MG63 (cell line): ENCODE measurements at regions not wholly inside any gene's neighbourhood (a gene's known extent, or its start where the extent isn't known, plus 50 kb on each side); places are given as distances from the start of the nearest gene placed in this dataset.
A peak's percentile ranks its signal among the peaks of the same experiment; 100 is the strongest.

Experiments
- DNase-seq: peaks from one replicate; pipeline ENCODE4 v3.0.0-alpha.2; 2020
- H3K27me3 ChIP-seq: fragments of 250-450 bp; sonication (Bioruptor Pico); 2 replicates; pipeline ENCODE4 v1.5.1; 2020; ENCODE audit warnings: mild to moderate bottlenecking, moderate library complexity
- H3K36me3 ChIP-seq: fragments of 250-450 bp; sonication (Bioruptor Pico); 2 replicates; pipeline ENCODE4 v1.5.1; 2020; ENCODE audit warnings: mild to moderate bottlenecking, moderate library complexity
- H3K4me3 ChIP-seq: fragments of 250-450 bp; sonication (Bioruptor Pico); 2 replicates; pipeline ENCODE4 v1.5.1; 2020; ENCODE audit warnings: mild to moderate bottlenecking, moderate library complexity
- H3K9me3 ChIP-seq: fragments of 250-450 bp; sonication (Bioruptor Pico); 2 replicates; pipeline ENCODE4 v1.5.1; 2020; ENCODE audit warnings: mild to moderate bottlenecking, moderate library complexity

- DNase-seq = no peak
- Histone ChIP-seq H3K36me3 (no peaks in the 10 kb centered on the region), H3K4me3 (no peak overlapping the region), H3K9me3 (peaks cover 15% of the 10 kb centered on the region), H3K27me3 (no peaks in the 10 kb centered on the region)
These were observed 120.6 kb downstream of the FOXD1 start for GRCh38 chr5:73327908-73328455.

- H3K36me3 ChIP-seq = no peaks in the 10 kb centered on the region
- no peaks in the 10 kb centered on the region for H3K27me3 ChIP-seq
- no peak for DNase-seq
- H3K4me3 ChIP-seq = no peak overlapping the region
- H3K9me3 ChIP-seq = peaks cover 11% of the 10 kb centered on the region
These were observed 123.0 kb downstream of the FOXD1 start for GRCh38 chr5:73325546-73325945.

DNA sequence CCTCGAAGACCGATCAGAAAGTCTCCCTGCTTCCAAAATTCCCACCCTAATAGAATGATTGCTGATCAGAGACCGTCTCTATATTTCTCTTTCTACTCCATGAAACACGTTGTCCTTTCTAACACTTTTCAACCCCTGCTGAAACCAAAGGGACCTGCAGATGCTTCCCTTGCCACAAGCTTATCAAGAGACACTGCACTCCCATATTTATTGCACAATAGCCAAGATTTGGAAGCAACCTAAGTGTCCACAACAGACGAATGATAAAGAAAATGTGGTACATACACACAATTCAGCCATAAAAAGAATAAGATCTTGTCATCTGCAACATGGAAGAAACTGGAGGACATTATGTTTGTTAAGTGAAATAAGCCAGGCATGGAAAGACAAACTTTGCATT, 125.1 kb downstream of the FOXD1 start:
- no peaks in the 10 kb centered on the region for H3K27me3 ChIP-seq
- no peak overlapping the region for H3K4me3 ChIP-seq
- no peak for DNase-seq
- no peaks in the 10 kb centered on the region for H3K36me3 ChIP-seq
- H3K9me3 ChIP-seq = no peaks in the 10 kb centered on the region

DNA sequence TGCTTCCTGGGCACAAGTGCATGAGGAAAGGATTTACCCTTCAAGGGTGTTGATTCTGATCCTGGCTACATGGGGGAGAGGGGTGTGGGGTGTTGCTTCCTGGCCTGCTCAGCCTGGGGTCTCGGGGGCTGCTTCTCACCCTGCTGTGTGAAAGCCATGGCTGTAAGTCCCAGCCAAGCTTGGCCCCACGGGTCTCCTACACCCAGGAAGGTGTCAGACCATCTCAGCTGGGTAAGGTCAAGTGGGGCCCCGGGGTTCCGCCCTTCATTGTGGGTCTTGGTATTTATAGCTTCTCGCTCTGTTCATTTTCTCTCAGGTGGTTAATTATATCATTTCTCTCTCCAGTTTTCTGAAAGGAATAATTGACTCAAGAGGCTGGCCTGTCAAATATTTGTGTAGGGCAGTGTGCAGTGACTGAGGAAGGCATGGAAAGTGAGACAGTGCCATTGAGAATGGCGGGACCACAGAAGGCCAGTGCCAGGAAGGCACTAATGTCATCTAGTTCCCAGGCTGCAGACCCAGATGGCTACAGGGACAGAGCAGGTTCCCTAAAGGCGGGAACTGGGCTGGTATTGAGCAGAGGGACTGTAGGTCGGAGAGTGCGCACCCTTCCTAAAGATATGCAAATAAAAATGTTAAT, 126.0 kb downstream of the FOXD1 start:
- H3K27me3 ChIP-seq = no peaks in the 10 kb centered on the region
- H3K9me3 ChIP-seq = no peaks in the 10 kb centered on the region
- no peak overlapping the region for H3K4me3 ChIP-seq
- no peaks in the 10 kb centered on the region for H3K36me3 ChIP-seq
- DNase-seq = no peak

GRCh38 chr5:73321757-73322436, 126.7 kb downstream of the FOXD1 start:
- Histone ChIP-seq H3K27me3 (no peaks in the 10 kb centered on the region), H3K9me3 (no peaks in the 10 kb centered on the region), H3K36me3 (no peaks in the 10 kb centered on the region), H3K4me3 (no peak overlapping the region)
- peak; percentile 77 for DNase-seq

DNA sequence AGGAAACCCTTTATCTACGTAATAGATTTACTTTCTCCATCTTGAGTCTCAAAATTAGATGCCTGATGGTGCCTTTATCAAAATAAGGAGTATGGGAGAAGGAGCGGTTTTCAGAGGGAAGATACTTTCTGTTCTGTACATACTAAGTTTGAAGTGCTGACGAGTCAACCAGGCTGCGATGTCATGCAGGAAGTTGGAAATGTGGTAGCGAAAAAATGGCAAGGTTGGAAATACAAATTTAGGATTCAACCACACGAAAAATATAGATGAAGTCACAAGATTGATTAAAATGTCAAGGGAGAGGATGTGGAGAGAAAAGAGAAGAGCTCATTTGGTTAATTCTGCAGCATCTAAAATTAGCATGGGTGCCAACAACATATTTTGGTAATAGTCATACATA, 129.5 kb downstream of the FOXD1 start:
- no peak overlapping the region for H3K4me3 ChIP-seq
- no peaks in the 10 kb centered on the region for H3K36me3 ChIP-seq
- no peak for DNase-seq
- H3K27me3 ChIP-seq = no peaks in the 10 kb centered on the region
- no peaks in the 10 kb centered on the region for H3K9me3 ChIP-seq

DNA sequence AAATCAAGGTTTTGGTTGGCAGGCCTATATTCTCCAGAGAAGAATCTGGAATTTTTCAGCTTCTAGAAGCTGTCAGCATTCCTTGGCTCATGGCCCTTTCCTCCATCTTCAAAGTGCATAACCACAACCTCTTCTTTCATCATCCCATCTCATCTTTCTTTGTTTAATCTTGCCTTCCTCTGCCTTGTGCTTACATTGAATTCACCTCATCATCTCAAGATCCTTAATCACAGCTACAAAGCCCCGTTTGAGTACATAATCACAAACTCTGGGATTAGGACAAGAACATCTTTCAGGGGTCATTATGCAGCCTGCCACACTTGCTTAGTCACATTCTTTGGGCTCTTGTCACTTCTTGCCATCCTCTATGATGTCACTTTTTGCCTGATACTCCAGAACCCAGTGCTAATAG, 130.3 kb downstream of the FOXD1 start:
- DNase-seq = no peak
- no peaks in the 10 kb centered on the region for H3K27me3 ChIP-seq
- no peaks in the 10 kb centered on the region for H3K9me3 ChIP-seq
- no peaks in the 10 kb centered on the region for H3K36me3 ChIP-seq
- no peak overlapping the region for H3K4me3 ChIP-seq

DNA sequence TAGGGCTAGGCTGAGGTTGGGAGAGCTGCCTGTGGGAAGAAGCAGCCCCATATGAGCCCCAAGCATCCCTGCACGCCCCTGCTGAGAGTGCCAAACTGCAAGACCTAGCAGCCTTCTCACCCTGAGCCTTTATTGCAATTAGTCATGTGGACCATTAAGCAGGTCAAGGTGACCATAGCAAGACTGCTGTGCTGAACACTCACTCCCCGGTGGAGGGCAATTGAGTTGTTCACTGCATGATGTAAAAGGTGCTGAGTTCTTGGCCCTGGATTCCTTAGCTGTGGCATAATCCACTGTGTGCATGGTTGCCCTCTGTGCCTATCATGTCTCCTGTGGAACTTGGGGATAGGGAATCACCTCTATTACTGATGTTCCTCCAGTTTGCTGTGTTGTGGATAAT, 131.1 kb downstream of the FOXD1 start:
- H3K27me3 ChIP-seq = no peaks in the 10 kb centered on the region
- DNase-seq = no peak
- no peaks in the 10 kb centered on the region for H3K36me3 ChIP-seq
- no peaks in the 10 kb centered on the region for H3K9me3 ChIP-seq
- H3K4me3 ChIP-seq = no peak overlapping the region

DNA sequence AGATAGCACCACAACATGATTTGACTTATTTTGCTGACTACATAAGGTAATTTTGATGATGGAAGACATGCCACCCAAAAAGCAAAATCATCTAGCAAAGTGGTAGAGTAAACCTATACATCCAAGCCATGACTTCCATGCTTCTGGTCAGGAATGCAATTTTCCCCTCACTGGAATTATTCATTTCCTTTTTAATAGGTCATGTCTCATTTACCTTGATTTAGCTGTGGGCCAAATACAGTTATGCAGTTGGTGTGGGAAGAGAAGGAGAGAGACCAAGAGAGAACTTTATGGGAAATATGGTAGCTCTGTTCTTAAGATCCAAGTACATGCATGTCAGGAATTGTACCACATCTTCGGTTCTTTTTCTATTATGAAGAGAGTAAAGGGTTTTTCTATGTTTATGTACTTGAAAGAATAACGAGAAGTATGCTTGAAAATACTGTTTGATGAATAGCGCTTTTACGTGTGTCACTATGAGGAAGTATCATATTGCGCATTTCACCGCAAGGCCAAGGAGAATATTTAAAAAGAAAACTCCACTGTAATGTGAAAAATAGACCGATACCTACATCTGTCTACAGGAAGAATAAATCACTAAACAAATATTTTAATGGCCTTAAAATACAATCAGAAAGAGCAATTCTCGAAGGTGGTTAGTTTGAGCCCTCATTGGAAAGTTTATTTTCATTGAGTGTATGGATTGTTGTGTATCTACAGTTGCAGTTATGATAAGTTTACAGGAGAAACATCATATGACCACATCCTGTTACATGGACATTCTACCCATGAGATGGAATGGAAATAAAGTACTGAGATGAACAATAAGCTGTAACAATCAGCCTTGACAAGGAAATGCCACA, 134.0 kb downstream of the FOXD1 start:
- Histone ChIP-seq H3K36me3 (no peaks in the 10 kb centered on the region), H3K27me3 (no peaks in the 10 kb centered on the region), H3K4me3 (no peak overlapping the region), H3K9me3 (no peaks in the 10 kb centered on the region)
- no peak for DNase-seq

DNA sequence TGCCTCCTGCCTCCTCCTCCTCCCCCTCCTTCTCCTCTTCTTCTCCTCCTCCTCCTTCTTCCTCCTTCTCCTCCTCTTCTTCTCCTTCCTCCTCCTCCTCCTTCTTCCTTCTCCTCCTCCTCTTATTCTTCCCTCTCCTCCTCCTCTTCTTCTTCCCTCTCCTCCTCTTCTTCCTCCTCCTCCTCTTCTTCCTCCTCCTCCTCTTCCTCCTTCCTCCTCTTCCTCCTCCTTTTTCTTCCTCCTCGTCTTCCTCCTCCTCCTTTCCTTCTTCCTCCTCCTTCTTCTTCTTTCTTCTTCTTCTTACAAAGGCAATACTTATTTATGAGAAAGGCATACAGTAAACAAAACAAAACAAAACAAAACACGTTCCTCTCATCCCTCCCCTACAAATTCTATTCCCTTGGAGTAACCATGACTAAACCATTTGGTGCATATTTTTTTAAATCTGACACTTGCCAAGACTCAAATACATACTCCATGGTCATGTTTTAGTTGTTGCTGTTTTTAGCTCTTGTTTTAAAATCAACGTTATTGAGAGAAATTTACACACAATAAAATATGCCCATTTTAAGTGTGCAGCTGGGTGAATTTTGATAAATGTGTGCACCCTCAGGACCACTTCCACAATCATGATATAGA, 135.6 kb downstream of the FOXD1 start:
- Histone ChIP-seq H3K9me3 (no peaks in the 10 kb centered on the region), H3K36me3 (no peaks in the 10 kb centered on the region), H3K27me3 (no peaks in the 10 kb centered on the region), H3K4me3 (no peak overlapping the region)
- DNase-seq = no peak

GRCh38 chr5:73312146-73312871, 136.3 kb downstream of the FOXD1 start:
- peak; percentile 62 for DNase-seq
- Histone ChIP-seq H3K27me3 (no peaks in the 10 kb centered on the region), H3K9me3 (no peaks in the 10 kb centered on the region), H3K4me3 (no peak overlapping the region), H3K36me3 (no peaks in the 10 kb centered on the region)

- DNase-seq = peak; percentile 94
- H3K27me3 ChIP-seq = no peaks in the 10 kb centered on the region
- H3K4me3 ChIP-seq = peak overlapping the region; percentile 1; the same call in 1 of the 2 replicates
These were observed 137.1 kb downstream of the FOXD1 start for GRCh38 chr5:73311291-73312110.

DNA sequence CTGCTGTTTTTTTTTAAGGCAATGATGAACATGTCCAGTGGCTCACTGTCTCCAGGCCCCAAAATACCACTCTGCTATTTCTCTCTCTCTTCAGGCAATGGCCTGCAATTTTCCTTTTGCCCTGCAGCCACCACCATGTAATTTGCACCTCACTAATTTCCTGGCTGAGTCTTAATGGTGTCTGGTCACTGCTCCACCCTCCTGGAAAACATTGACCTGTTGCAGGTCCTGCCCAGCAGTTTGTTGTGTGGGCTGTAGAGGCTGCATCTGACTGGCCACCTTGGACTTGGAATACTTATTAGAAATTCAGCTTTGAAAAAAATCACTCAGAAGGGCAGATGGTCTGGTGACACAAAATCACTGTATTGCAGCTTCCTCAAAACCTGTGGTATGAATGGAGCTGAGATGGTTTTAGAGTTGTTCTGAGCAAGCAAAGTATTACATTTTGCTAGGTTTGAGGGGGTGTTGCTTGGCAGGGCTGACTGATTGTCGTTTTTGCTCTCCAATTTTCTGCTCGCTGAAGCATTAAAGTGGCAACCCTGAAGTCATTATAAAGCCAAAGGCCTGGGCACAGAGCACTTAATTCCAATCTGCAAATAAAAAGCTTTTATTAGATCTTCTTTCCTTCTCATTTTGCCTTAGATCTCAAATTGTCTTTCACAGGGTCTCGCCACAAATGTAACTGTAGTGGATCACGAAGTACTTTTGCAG, 134.8 kb downstream of the TMEM174 start:
- Histone ChIP-seq H3K4me3 (no peak overlapping the region), H3K27me3 (no peaks in the 10 kb centered on the region)
- no peak for DNase-seq

More at GRCh38 chr5:73311291-73312110, 137.1 kb downstream of the FOXD1 start:
- H3K9me3 ChIP-seq = no peaks in the 10 kb centered on the region
- H3K36me3 ChIP-seq = no peaks in the 10 kb centered on the region

DNA sequence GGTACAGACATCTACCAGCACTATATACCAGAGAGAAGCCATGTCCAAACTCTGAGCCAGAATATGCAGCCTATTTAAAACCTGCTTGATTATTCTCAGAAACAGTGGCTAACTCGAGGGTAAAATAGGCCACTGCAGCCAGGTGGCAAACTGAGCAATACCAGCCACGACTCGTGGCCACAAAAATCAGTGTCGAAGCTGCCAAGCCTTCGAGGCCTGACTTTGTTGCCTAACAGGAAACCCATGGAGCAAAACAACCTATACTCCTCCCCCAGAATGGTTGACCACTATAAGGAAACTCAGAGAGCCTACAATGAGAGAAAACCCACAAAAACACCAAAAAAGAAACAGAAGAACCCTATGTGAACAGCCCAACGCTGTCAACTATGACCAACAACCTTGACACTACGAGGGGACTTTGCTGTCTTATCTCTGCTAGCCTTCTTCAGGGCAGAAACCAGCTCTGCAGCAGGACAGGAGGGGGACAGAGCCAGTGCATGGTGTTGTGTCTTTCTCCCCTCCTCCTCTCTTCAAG, 133.8 kb downstream of the TMEM174 start:
- Histone ChIP-seq H3K36me3 (no peaks in the 10 kb centered on the region), H3K9me3 (no peaks in the 10 kb centered on the region), H3K27me3 (no peaks in the 10 kb centered on the region), H3K4me3 (no peak overlapping the region)
- no peak for DNase-seq

More for the DNA sequence above, 134.8 kb downstream of the TMEM174 start:
- H3K9me3 ChIP-seq = no peaks in the 10 kb centered on the region
- H3K36me3 ChIP-seq = no peaks in the 10 kb centered on the region
